ENCODE measurements at regions not wholly inside any gene's neighbourhood (a gene's known extent, or its start where the extent isn't known, plus 50 kb on each side); places are given as distances from the start of the nearest gene placed in this dataset.

DNA sequence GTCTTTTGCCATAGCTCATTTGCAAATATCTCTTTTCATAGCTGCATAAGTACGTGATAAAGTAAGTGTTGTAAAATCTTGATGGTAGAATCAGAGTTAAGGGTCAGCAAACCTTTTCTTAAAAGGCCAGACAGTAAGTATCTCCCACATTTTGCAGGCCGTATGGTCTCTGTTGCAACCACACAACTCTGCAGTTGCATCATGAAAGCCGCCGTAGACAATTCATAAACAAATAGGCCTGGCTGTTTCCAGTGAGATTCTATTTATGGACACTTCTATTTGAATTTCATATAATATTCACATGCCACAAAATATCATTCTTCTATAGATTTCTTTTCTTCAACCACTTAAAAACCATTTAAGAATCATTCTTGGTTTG, 248.5 kb downstream of the TLE3 start:
- Mint-ChIP-seq H3K4me1 (no peaks in the 10 kb centered on the region), H3K27me3 (ENCODE audit: low read depth in 3 of 3) (peaks cover 3 to 7% (median 3%) of the 10 kb centered on the region in 3 donors), H3K9me3 (no peaks in the 10 kb centered on the region), H3K4me3 (no peak overlapping the region), H3K27ac (no peak overlapping the region), H3K36me3 (no peaks in the 10 kb centered on the region)
- no peak for DNase-seq

DNA sequence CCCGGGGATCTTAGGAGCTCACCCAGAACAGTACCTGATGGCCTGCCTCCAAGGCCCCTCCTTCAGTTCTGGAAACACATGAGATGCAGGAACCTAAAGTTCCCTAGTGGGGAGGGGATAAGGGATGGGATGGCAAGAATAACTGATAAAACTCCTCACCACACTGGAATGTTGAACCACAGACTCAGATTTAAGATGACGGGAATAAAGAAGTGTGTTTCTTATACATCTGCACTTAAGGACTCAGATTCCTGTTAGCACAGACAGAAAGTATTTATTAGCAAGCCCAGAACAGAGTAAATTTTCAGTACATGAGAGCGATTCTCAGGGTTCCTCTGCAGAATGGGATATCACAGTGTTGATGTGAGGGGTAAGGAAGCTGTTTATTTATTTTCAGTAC, 245.2 kb downstream of the TLE3 start:
- H3K27ac Mint-ChIP-seq: no peak overlapping the region
- peaks cover 3 to 6% (median 4%) of the 10 kb centered on the region in 3 donors for H3K27me3 Mint-ChIP-seq (ENCODE audit: low read depth in 3 of 3)
- no peaks in the 10 kb centered on the region for H3K4me1 Mint-ChIP-seq
- no peak overlapping the region for H3K4me3 Mint-ChIP-seq
- DNase-seq: no peak
- H3K9me3 Mint-ChIP-seq: no peaks in the 10 kb centered on the region
- no peaks in the 10 kb centered on the region for H3K36me3 Mint-ChIP-seq

DNA sequence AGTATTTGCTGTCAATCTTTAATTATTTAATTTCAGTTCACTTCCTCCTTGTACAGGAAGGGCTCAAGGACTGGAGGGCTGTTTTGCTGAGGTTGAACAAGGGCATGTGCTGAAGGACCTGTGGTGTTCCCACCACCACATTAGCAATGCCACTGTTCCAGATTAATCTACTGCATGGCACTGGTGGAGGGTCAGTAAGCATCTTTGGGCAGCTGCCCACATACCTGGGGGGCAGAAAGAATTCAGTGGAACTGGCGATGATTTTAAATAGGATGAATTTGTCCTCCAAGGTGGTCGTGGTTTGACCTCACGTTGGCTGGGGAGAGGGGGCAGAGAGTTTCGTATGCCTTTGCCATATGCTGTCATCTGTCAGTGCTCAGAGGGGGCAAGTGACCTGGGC, 244.8 kb downstream of the TLE3 start:
- peaks cover 3 to 4% of the 10 kb centered on the region in 2 donors for H3K4me1 Mint-ChIP-seq
- H3K9me3 Mint-ChIP-seq: no peaks in the 10 kb centered on the region
- H3K27ac Mint-ChIP-seq: no peak overlapping the region
- no peak overlapping the region for H3K4me3 Mint-ChIP-seq
- peaks cover 4 to 6% (median 5%) of the 10 kb centered on the region in 3 donors for H3K27me3 Mint-ChIP-seq (ENCODE audit: low read depth in 3 of 3)
- H3K36me3 Mint-ChIP-seq: no peaks in the 10 kb centered on the region
- no peak for DNase-seq

GRCh38 chr15:69853544-69853951, 244.2 kb downstream of the TLE3 start:
- Mint-ChIP-seq H3K27ac (no peak overlapping the region), H3K27me3 (ENCODE audit: low read depth in 3 of 3) (peaks cover 2 to 6% (median 5%) of the 10 kb centered on the region in 3 donors), H3K9me3 (no peaks in the 10 kb centered on the region), H3K4me3 (no peak overlapping the region), H3K4me1 (peaks cover 5 to 6% of the 10 kb centered on the region in 2 donors), H3K36me3 (no peaks in the 10 kb centered on the region)
- DNase-seq: no peak

DNA sequence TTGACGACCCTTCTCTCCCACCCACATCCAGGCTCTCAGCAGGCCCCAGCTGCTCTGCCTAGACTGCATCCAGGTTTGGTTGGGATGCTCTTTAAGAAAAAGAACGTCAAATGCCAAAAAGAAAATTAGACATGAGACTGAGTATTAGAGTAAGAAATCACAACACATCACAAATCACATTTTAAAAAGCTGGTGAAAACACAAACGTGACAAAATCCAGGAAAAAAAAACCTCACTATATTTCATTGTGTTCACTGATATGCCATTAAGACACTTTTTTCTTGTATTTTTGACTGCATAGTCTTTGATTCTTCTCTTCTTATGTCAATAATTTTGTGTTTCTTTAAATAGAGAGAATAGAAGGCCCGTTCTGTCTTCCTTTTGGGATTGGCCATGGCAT, 243.7 kb downstream of the TLE3 start:
- DNase-seq: no peak
- Mint-ChIP-seq H3K27me3 (ENCODE audit: low read depth in 3 of 3) (peaks cover 2 to 7% (median 6%) of the 10 kb centered on the region in 3 donors), H3K4me3 (no peak overlapping the region), H3K36me3 (no peaks in the 10 kb centered on the region), H3K4me1 (peaks cover 6% of the 10 kb centered on the region in 2 donors), H3K27ac (no peak overlapping the region), H3K9me3 (no peaks in the 10 kb centered on the region)

GRCh38 chr15:69854521-69855181, 243.1 kb downstream of the TLE3 start:
- Mint-ChIP-seq H3K36me3 (no peaks in the 10 kb centered on the region), H3K27me3 (ENCODE audit: low read depth in 3 of 3) (peaks cover 2 to 7% (median 6%) of the 10 kb centered on the region in 3 donors), H3K4me3 (no peak overlapping the region), H3K9me3 (no peaks in the 10 kb centered on the region), H3K27ac (no peak overlapping the region), H3K4me1 (peaks cover 6% of the 10 kb centered on the region in 2 donors)
- DNase-seq: no peak

DNA sequence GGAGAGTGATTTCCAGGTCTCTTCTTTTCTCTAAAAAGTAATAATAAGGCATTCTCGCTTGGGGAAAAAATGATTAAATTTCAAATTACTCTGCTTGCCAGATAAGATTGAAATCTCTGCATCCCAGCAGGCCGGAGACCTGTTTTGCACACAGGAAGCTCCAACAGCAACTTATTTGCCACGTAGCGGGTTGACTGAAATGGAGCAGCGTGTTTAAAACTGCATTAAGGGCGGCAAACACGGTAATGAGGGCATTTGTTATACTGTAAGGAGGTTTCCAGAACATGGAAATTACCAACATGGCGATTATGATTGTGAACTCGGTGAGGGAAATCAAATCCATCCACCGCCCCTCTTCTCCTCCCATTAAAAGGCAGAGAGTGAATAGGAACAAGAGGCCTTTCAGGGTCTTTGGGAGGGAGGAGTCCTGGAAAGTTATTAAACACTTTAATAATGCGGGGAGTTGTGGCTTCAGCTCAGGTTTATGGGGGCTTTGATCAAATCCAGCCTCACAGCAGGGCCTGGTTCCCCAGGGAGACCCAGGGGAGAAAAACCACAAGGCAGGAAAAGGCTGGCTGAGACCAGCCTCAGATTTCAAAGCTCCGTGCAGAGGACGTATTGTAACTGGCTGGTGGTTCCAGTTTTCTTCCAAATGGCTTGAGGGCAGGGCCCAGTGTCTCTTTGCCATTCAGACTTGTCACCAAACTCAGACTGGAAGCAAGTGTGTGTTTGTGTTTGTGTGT, 242.3 kb downstream of the TLE3 start:
- Mint-ChIP-seq H3K27ac (no peak overlapping the region), H3K4me3 (no peak overlapping the region), H3K9me3 (no peaks in the 10 kb centered on the region), H3K4me1 (peaks cover 6% of the 10 kb centered on the region in 2 donors), H3K36me3 (no peaks in the 10 kb centered on the region), H3K27me3 (ENCODE audit: low read depth in 3 of 3) (peaks cover 3 to 7% (median 6%) of the 10 kb centered on the region in 3 donors)
- no peak for DNase-seq

DNA sequence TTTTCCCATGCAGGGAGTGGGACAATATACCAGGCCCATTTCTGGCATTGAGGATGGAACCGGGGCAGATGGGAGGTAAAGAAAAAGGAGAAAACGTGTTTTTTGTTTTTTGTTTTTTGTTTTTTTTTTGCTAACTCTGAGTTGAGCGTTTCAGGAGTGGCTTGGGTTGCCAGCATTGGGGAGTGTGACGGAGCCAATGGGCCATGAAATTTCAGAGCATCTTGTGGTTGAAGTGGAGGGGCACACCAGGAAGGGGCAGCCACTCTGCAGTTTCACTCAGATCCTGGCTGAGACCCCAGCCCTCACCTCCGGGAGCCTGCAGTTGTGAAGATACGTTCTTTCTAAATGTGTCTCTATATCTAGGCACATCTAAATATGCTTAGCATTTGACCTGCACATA, 240.5 kb downstream of the TLE3 start:
- Mint-ChIP-seq H3K9me3 (no peaks in the 10 kb centered on the region), H3K36me3 (no peaks in the 10 kb centered on the region), H3K27ac (no peak overlapping the region), H3K4me1 (peaks cover 6% of the 10 kb centered on the region in 2 donors), H3K4me3 (no peak overlapping the region), H3K27me3 (ENCODE audit: low read depth in 3 of 3) (peaks cover 5 to 9% (median 7%) of the 10 kb centered on the region in 3 donors)
- no peak for DNase-seq

DNA sequence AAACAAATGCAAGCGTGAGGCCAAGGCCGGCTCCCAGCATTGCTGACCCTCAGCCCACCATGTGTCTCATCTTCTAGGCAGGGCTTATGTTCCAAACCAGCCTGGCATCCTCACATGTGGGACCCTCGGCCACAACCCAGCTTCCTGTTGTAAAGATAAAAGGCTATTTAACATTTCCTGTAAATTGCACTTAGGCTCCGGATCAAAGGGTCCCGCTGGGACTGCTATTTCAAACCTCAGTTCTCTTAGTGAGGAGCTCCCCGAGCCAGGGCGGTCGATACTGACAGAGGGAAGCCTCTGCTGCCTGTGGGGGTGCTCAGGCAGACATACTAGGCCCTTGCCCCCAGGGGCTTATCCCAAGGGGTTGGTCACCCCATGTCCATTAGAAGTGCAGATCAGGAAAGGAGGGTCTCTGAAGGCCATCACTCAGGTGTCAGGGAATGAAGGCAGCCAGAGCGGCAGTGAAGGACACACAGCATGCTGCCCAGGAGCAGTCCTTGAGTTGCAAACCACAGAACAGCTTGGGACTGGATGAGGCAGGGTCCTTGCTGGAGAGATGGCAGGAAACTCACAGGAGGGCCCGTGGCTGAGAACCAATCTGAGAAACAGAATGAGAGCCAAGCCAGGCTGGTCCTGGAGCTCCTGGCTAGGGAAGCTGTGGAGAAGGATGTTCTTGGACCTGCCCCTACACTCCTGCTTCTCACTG, 239.9 kb downstream of the TLE3 start:
- Mint-ChIP-seq H3K4me3 (peak overlapping the region in 2 of 5 donors; percentile 40 to 57), H3K9me3 (no peaks in the 10 kb centered on the region)
- peak; percentile 2 to 20 (median 17) for DNase-seq

DNA sequence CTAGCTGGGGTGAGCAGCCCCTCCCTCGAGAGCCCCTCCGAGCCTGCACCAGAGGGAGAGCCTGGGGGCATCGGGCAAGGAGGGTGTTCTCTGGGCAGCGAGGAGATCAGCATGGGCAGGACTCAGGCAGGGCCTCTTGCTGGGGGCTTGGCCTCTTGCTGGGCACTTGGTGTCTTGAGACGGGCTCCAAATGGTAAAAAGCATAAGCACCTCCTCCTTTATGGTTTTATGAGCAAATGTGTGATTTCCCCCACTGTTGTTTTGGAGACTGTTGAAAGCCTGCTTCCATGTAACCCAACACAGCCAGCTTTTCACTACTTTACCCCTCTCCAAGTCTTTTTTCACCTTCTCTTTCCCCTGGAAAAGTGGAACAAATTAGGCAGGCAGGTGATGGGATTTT, 239.3 kb downstream of the TLE3 start:
- Mint-ChIP-seq H3K36me3 (no peaks in the 10 kb centered on the region), H3K27ac (no peak overlapping the region), H3K4me1 (peaks cover 6% of the 10 kb centered on the region in 2 donors), H3K4me3 (no peak overlapping the region), H3K27me3 (ENCODE audit: low read depth in 3 of 3) (peaks cover 5 to 9% (median 7%) of the 10 kb centered on the region in 3 donors), H3K9me3 (no peaks in the 10 kb centered on the region)
- no peak for DNase-seq

More for the DNA sequence above, 239.9 kb downstream of the TLE3 start:
- Mint-ChIP-seq H3K27ac (no peak overlapping the region), H3K36me3 (no peaks in the 10 kb centered on the region), H3K4me1 (peaks cover 6% of the 10 kb centered on the region in 2 donors), H3K27me3 (ENCODE audit: low read depth in 3 of 3) (peaks cover 5 to 9% (median 7%) of the 10 kb centered on the region in 3 donors)

- Mint-ChIP-seq H3K9me3 (no peaks in the 10 kb centered on the region), H3K27me3 (ENCODE audit: low read depth in 3 of 3) (peaks cover 5 to 9% (median 7%) of the 10 kb centered on the region in 3 donors), H3K36me3 (no peaks in the 10 kb centered on the region), H3K27ac (no peak overlapping the region), H3K4me1 (peaks cover 6% of the 10 kb centered on the region in 2 donors), H3K4me3 (no peak overlapping the region)
- DNase-seq: no peak
Observed at GRCh38 chr15:69859866-69860265, 237.9 kb downstream of the TLE3 start.

GRCh38 chr15:69860321-69860720, 237.4 kb downstream of the TLE3 start:
- H3K27ac Mint-ChIP-seq: no peak overlapping the region
- H3K27me3 Mint-ChIP-seq (ENCODE audit: low read depth in 3 of 3): peaks cover 5 to 9% (median 7%) of the 10 kb centered on the region in 3 donors
- peaks cover 6% of the 10 kb centered on the region in 2 donors for H3K4me1 Mint-ChIP-seq
- H3K9me3 Mint-ChIP-seq: no peaks in the 10 kb centered on the region
- no peak for DNase-seq
- H3K4me3 Mint-ChIP-seq: no peak overlapping the region
- H3K36me3 Mint-ChIP-seq: no peaks in the 10 kb centered on the region

DNA sequence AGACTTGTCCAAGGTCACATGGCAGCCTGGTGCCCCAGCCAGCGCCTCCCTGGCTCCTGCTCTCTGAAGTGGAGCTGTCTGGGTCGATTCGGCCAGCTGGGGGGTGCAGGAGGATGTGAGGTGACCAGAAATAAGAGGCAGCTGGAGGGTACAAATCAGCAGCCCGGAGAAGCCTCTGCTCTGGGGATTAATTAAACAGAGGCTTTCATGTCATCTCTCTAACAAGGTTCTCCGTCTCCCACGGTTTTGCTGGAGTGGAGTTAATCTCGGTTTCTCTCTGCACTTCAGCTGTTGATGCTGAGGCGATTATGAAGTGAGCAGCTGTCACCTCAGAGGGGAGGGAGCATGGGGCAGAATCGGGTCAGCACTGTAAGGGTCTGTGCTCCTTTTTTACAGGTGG, 236.8 kb downstream of the TLE3 start:
- DNase-seq: no peak
- Mint-ChIP-seq H3K9me3 (no peaks in the 10 kb centered on the region), H3K4me1 (peaks cover 6% of the 10 kb centered on the region in 2 donors), H3K27me3 (ENCODE audit: low read depth in 3 of 3) (peaks cover 5 to 9% (median 7%) of the 10 kb centered on the region in 3 donors), H3K36me3 (no peaks in the 10 kb centered on the region), H3K4me3 (no peak overlapping the region), H3K27ac (no peak overlapping the region)

Data from immature natural killer cell (primary cell).